Panc1 (cell line): ENCODE measurements at regions not wholly inside any gene's neighbourhood (a gene's known extent, or its start where the extent isn't known, plus 50 kb on each side); places are given as distances from the start of the nearest gene placed in this dataset.

Experiments used
- ATAC-seq: fragments of 200-7000 bp; cut with Tn5 transposase; 2 replicates; pipeline ENCODE4 v1.9.1; 2020; ENCODE audit warnings: mild to moderate bottlenecking, moderate library complexity
- BruUV-seq: library from RNA; stranded (reverse); fragments of 400-500 nt; replicated peaks from 2 replicates; lab custom pipeline; 2021; lab: Mats Ljungman, UMichigan
- CTCF ChIA-PET: fragments of 300-600 bp; sonication (Branson Sonifier 250); formaldehyde crosslinking; loops from one replicate; lab custom pipeline; 2022; ENCODE audit warnings: antibody characterized with exemption; lab: Charles Lee
- POLR2A ChIA-PET: fragments of 300-600 bp; sonication (Branson Sonifier 250); formaldehyde crosslinking; loops from one replicate; lab custom pipeline; 2022; ENCODE audit warnings: antibody characterized with exemption; lab: Charles Lee
- DNase-seq: peaks from one replicate; pipeline ENCODE4 v3.0.0-alpha.2; 2010; ENCODE audit warnings: low read depth, low spot score
- H3K27ac ChIP-seq: 2 replicates; pipeline ENCODE4 v1.5.1; 2011; ENCODE audit warnings: mild to moderate bottlenecking, low read length, inconsistent platforms
- H3K27me3 ChIP-seq: fragments of 200-500 bp; sonication (Bioruptor generic); 2 replicates; pipeline ENCODE4 v1.6.0; 2014; ENCODE audit warnings: low read length, inconsistent platforms; ENCODE audit not compliant: control insufficient read depth, insufficient read depth
- H3K36me3 ChIP-seq: fragments of 200-500 bp; sonication (Bioruptor generic); 2 replicates; pipeline ENCODE4 v1.5.1; 2014; ENCODE audit warnings: inconsistent platforms, mild to moderate bottlenecking, low read length, moderate library complexity; ENCODE audit not compliant: control insufficient read depth, insufficient read depth
- H3K4me1 ChIP-seq: 2 replicates; pipeline ENCODE4 v1.5.1; 2011; ENCODE audit warnings: inconsistent platforms, mild to moderate bottlenecking, low read length, moderate library complexity; ENCODE audit not compliant: control insufficient read depth, insufficient read depth
- H3K4me3 ChIP-seq, 2 experiments: 2 replicates each; pipeline ENCODE4 v1.5.1; 2011 to 2012; ENCODE audit warnings: low read depth in 2 of 2, low read length in 2 of 2, mild to moderate bottlenecking in 2 of 2, inconsistent platforms in 1 of 2, moderate library complexity in 1 of 2
- H3K9me3 ChIP-seq: fragments of 200-500 bp; sonication (Bioruptor generic); 2 replicates; pipeline ENCODE4 v1.5.1; 2014; ENCODE audit warnings: low read depth, mild to moderate bottlenecking, inconsistent platforms, low read length, moderate library complexity; ENCODE audit not compliant: control insufficient read depth, insufficient read depth
- POLR2AphosphoS5 ChIP-seq: IDR thresholded peaks from 2 replicates; pipeline ENCODE4 v1.6.1; 2012; ENCODE audit warnings: mild to moderate bottlenecking, low read depth, low read length, moderate library complexity
- SIN3A ChIP-seq: IDR thresholded peaks from 2 replicates; pipeline ENCODE4 v1.6.1; 2012; ENCODE audit warnings: low read depth, mild to moderate bottlenecking, low read length, moderate library complexity, borderline replicate concordance; ENCODE audit not compliant: insufficient read depth
- TCF7L2 ChIP-seq: IDR thresholded peaks from 2 replicates; pipeline ENCODE4 v1.6.1; 2011; ENCODE audit warnings: mild to moderate bottlenecking, low read depth, low read length, inconsistent platforms
- in situ Hi-C: cut with HindIII; loops from 2 replicates; pipeline ENCODE4 v1.10.0; 2016; ENCODE audit warnings: low sequenced_read_pairs, low pct_unique_long_range_greater_than_20kb
- intact Hi-C: fragments of 100-400 bp; cut with micrococcal nuclease; formaldehyde crosslinking; loops from one replicate; pipeline ENCODE4 v1.10.0; 2022; ENCODE audit not compliant: unreplicated experiment
- TF ChIP-seq, protein P1 (sequence below), 2 experiments: IDR thresholded peaks; 2 replicates each; pipeline ENCODE4 v1.6.1; 2011 to 2012; ENCODE audit warnings: low read depth in 2 of 2, control low read depth in 1 of 2, low read length in 1 of 2, mild to moderate bottlenecking in 1 of 2, moderate library complexity in 1 of 2; ENCODE audit not compliant: insufficient read depth in 1 of 2
- TF ChIP-seq, protein P2 (sequence below): fragments of 450-650 bp; IDR thresholded peaks from 2 replicates; pipeline ENCODE4 v1.5.1; 2017; ENCODE audit warnings: mild to moderate bottlenecking

DNA sequence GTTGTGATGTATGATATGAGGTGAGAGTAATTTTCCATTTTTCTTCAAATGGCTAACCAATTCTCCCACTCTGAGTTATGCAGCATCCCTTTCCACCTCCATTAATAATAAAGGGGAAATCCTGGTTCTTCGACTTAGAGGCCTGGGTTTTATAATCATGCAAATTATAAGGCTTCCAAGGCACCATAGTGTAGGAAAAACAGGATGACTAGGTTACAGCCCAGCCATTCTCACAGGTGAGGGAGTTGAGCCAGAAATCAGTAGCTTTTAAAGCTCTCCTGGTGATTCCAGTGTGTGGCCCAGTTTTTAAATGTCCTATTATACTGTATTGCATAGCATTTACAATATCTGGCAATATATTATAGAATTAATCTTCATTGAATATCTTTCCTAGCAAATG is 203.1 kb downstream of the ARHGEF9 start:
- Histone ChIP-seq H3K9me3 (no peaks in the 10 kb centered on the region), H3K27ac (no peak overlapping the region), H3K27me3 (no peaks in the 10 kb centered on the region), H3K4me3 (no peak overlapping the region), H3K36me3 (no peaks in the 10 kb centered on the region), H3K4me1 (no peaks in the 10 kb centered on the region)
- BruUV-seq: no TSS peak
- ChIA-PET CTCF (no interaction called here), POLR2A (no interaction called here)
- DNase-seq (no peak), ATAC-seq (no peak)
- no peak for TF ChIP-seq POLR2AphosphoS5
- no peak for TF ChIP-seq TCF7L2
- TF ChIP-seq, protein P1, sequence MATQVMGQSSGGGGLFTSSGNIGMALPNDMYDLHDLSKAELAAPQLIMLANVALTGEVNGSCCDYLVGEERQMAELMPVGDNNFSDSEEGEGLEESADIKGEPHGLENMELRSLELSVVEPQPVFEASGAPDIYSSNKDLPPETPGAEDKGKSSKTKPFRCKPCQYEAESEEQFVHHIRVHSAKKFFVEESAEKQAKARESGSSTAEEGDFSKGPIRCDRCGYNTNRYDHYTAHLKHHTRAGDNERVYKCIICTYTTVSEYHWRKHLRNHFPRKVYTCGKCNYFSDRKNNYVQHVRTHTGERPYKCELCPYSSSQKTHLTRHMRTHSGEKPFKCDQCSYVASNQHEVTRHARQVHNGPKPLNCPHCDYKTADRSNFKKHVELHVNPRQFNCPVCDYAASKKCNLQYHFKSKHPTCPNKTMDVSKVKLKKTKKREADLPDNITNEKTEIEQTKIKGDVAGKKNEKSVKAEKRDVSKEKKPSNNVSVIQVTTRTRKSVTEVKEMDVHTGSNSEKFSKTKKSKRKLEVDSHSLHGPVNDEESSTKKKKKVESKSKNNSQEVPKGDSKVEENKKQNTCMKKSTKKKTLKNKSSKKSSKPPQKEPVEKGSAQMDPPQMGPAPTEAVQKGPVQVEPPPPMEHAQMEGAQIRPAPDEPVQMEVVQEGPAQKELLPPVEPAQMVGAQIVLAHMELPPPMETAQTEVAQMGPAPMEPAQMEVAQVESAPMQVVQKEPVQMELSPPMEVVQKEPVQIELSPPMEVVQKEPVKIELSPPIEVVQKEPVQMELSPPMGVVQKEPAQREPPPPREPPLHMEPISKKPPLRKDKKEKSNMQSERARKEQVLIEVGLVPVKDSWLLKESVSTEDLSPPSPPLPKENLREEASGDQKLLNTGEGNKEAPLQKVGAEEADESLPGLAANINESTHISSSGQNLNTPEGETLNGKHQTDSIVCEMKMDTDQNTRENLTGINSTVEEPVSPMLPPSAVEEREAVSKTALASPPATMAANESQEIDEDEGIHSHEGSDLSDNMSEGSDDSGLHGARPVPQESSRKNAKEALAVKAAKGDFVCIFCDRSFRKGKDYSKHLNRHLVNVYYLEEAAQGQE (IDR thresholded peaks at IDR 0.05; ENCODE audit: insufficient read depth in 1 of 2, low read depth in 2 of 2, low read length in 1 of 2): no peak
- no peak for TF ChIP-seq SIN3A
- TF ChIP-seq, protein P2, sequence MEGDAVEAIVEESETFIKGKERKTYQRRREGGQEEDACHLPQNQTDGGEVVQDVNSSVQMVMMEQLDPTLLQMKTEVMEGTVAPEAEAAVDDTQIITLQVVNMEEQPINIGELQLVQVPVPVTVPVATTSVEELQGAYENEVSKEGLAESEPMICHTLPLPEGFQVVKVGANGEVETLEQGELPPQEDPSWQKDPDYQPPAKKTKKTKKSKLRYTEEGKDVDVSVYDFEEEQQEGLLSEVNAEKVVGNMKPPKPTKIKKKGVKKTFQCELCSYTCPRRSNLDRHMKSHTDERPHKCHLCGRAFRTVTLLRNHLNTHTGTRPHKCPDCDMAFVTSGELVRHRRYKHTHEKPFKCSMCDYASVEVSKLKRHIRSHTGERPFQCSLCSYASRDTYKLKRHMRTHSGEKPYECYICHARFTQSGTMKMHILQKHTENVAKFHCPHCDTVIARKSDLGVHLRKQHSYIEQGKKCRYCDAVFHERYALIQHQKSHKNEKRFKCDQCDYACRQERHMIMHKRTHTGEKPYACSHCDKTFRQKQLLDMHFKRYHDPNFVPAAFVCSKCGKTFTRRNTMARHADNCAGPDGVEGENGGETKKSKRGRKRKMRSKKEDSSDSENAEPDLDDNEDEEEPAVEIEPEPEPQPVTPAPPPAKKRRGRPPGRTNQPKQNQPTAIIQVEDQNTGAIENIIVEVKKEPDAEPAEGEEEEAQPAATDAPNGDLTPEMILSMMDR: no peak
- in situ Hi-C loops: no loop called here
- intact Hi-C loops: no loop called here

DNA sequence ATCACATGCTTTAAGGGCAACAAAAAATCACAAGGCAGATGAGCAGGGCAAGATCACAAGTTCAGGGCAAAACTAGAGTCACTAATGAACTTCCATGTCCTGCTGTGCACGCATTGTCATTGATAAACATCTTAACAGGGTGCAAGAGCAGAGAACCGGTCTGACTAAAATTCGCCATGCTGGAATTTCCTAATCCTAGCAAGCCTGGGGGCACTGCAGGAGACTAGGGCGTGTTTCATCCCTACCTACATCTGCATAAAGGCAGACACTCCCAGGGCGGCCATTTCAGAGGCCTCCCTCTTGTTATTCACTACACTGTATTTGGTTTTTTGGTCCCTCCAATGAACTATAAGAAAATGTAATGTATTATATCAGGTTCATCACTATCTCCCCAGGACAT is 203.6 kb downstream of the ARHGEF9 start:
- no peaks in the 10 kb centered on the region for H3K27me3 ChIP-seq
- DNase-seq (no peak), ATAC-seq (no peak)
- POLR2A ChIA-PET: no interaction called here
- in situ Hi-C loops: no loop called here
- intact Hi-C loops: no loop called here
- CTCF ChIA-PET: no interaction called here
- H3K4me1 ChIP-seq: no peaks in the 10 kb centered on the region
- H3K36me3 ChIP-seq: no peaks in the 10 kb centered on the region
- H3K4me3 ChIP-seq: no peak overlapping the region
- no peak overlapping the region for H3K27ac ChIP-seq
- no TSS peak for BruUV-seq
- TF ChIP-seq, protein P1 (IDR thresholded peaks at IDR 0.05; ENCODE audit: insufficient read depth in 1 of 2, low read depth in 2 of 2, low read length in 1 of 2): no peak
- TF ChIP-seq POLR2AphosphoS5 (no peak), SIN3A (no peak), TCF7L2 (no peak)
- TF ChIP-seq, protein P2: no peak
- H3K9me3 ChIP-seq: no peaks in the 10 kb centered on the region
